Hepatocyte (in vitro differentiated cells): ENCODE measurements at regions not wholly inside any gene's neighbourhood (a gene's known extent, or its start where the extent isn't known, plus 50 kb on each side); places are given as distances from the start of the nearest gene placed in this dataset.

Source experiments
- DNase-seq: peaks from one replicate; pipeline ENCODE4 v3.0.0-alpha.2; 2016; ENCODE audit warnings: low spot score
- H2AFZ ChIP-seq: fragments of 200-600 bp; sonication (generic); 2 replicates; pipeline ENCODE4 v1.6.0; 2016; ENCODE audit warnings: antibody characterized with exemption, mild to moderate bottlenecking
- H3K27ac ChIP-seq: fragments of 200-600 bp; sonication (generic); 2 replicates; pipeline ENCODE4 v1.5.1; 2016; ENCODE audit warnings: mild to moderate bottlenecking
- H3K27me3 ChIP-seq: fragments of 200-600 bp; sonication (generic); 2 replicates; pipeline ENCODE4 v1.6.1; 2016
- H3K36me3 ChIP-seq: fragments of 200-600 bp; sonication (generic); replicated peaks from 2 replicates; pipeline ENCODE4 v1.5.1; 2016; ENCODE audit warnings: low read depth; ENCODE audit not compliant: insufficient read depth
- H3K4me1 ChIP-seq: fragments of 200-600 bp; sonication (generic); 2 replicates; pipeline ENCODE4 v1.5.1; 2016; ENCODE audit warnings: mild to moderate bottlenecking, moderate library complexity; ENCODE audit not compliant: insufficient read depth
- H3K4me2 ChIP-seq: fragments of 200-600 bp; sonication (generic); 2 replicates; pipeline ENCODE4 v1.6.0; 2016
- H3K4me3 ChIP-seq: fragments of 200-600 bp; sonication (generic); 2 replicates; pipeline ENCODE4 v1.5.1; 2016; ENCODE audit warnings: mild to moderate bottlenecking
- H3K79me2 ChIP-seq: fragments of 200-600 bp; sonication (generic); 2 replicates; pipeline ENCODE4 v1.6.0; 2017; ENCODE audit warnings: mild to moderate bottlenecking
- H3K9me2 ChIP-seq: fragments of 200-600 bp; sonication (generic); replicated peaks from 2 replicates; pipeline ENCODE4 v1.6.0; 2017; ENCODE audit warnings: mild to moderate bottlenecking; ENCODE audit not compliant: insufficient read depth
- H3K9me3 ChIP-seq: fragments of 200-600 bp; sonication (generic); 2 replicates; pipeline ENCODE4 v1.5.1; 2016; ENCODE audit warnings: low read depth, mild to moderate bottlenecking
- H4K20me1 ChIP-seq: fragments of 200-600 bp; sonication (generic); 2 replicates; pipeline ENCODE4 v1.6.0; 2016; ENCODE audit warnings: mild to moderate bottlenecking; ENCODE audit not compliant: insufficient read depth, poor library complexity, severe bottlenecking
- CTCF ChIP-seq: fragments of 200-600 bp; sonication (generic); IDR thresholded peaks from 2 replicates; pipeline ENCODE4 v1.5.1; 2016; ENCODE audit warnings: antibody characterized with exemption, mild to moderate bottlenecking; ENCODE audit not compliant: poor library complexity
- EZH2 ChIP-seq: fragments of 200-600 bp; sonication (generic); IDR thresholded peaks from 2 replicates; pipeline ENCODE4 v1.6.1; 2016; ENCODE audit warnings: antibody characterized with exemption, mild to moderate bottlenecking, borderline replicate concordance
- EZH2phosphoT487 ChIP-seq: fragments of 200-600 bp; sonication (generic); IDR thresholded peaks from one replicate; pipeline ENCODE4 v1.6.1; 2018; ENCODE audit warnings: antibody characterized with exemption, mild to moderate bottlenecking, low read depth, moderate library complexity; ENCODE audit not compliant: unreplicated experiment, severe bottlenecking
- WGBS: methylation state at CpG from one replicate; pipeline ENCODE4 v1.1.6; 2016; ENCODE audit warnings: low lambda C conversion rate; ENCODE audit errors: missing lambda C conversion rate; 5-methylcytosine and 5-hydroxymethylcytosine counted together

- H3K27ac ChIP-seq, result no peak overlapping the region
- H3K4me3 ChIP-seq, result no peak overlapping the region
- no peaks in the 10 kb centered on the region for H3K9me2 ChIP-seq
- H3K79me2 ChIP-seq, result no peaks in the 10 kb centered on the region
- DNase-seq, result no peak
- no peaks in the 10 kb centered on the region for H3K27me3 ChIP-seq
- peaks cover 30% of the 10 kb centered on the region for H3K4me1 ChIP-seq
- no peak overlapping the region for H3K4me2 ChIP-seq
- H4K20me1 ChIP-seq, result no peaks in the 10 kb centered on the region
- WGBS, result 61% methylated on average over 1 of the region's 1 CpG
- H2AFZ ChIP-seq, result no peak overlapping the region
- no peak for TF ChIP-seq EZH2
- no peak for TF ChIP-seq CTCF
- TF ChIP-seq EZH2phosphoT487, result no peak
- H3K36me3 ChIP-seq, result no peaks in the 10 kb centered on the region
- H3K9me3 ChIP-seq, result no peaks in the 10 kb centered on the region
Observed at GRCh38 chr3:178382449-178383061, 153.7 kb upstream of the KCNMB2 start.

- peaks cover 30% of the 10 kb centered on the region for H3K4me1 ChIP-seq
- no peaks in the 10 kb centered on the region for H3K9me3 ChIP-seq
- DNase-seq, result no peak
- peak; percentile 18 for TF ChIP-seq CTCF
- TF ChIP-seq EZH2phosphoT487, result no peak
- peak overlapping the region; percentile 26 for H3K4me2 ChIP-seq
- no peaks in the 10 kb centered on the region for H4K20me1 ChIP-seq
- H3K4me3 ChIP-seq, result no peak overlapping the region
- peak overlapping the region; percentile 35 for H3K27ac ChIP-seq
- H3K27me3 ChIP-seq, result no peaks in the 10 kb centered on the region
- no peaks in the 10 kb centered on the region for H3K79me2 ChIP-seq
- H3K36me3 ChIP-seq, result no peaks in the 10 kb centered on the region
- H2AFZ ChIP-seq, result peak overlapping the region; percentile 3
- 44% methylated on average over 8 of the region's 8 CpGs for WGBS
- no peaks in the 10 kb centered on the region for H3K9me2 ChIP-seq
Observed at GRCh38 chr3:178384321-178385230, 151.7 kb upstream of the KCNMB2 start.

- H3K4me2 ChIP-seq, result peak overlapping the region; percentile 26
Observed at GRCh38 chr3:178385280-178385952, 150.8 kb upstream of the KCNMB2 start.

More at GRCh38 chr3:178385280-178385952, 150.8 kb upstream of the KCNMB2 start:
- Histone ChIP-seq H3K27ac (peak overlapping the region; percentile 35), H3K9me3 (no peaks in the 10 kb centered on the region), H4K20me1 (no peaks in the 10 kb centered on the region), H3K4me1 (peaks cover 30% of the 10 kb centered on the region), H2AFZ (no peak overlapping the region), H3K9me2 (no peaks in the 10 kb centered on the region), H3K79me2 (no peaks in the 10 kb centered on the region), H3K27me3 (no peaks in the 10 kb centered on the region), H3K4me3 (no peak overlapping the region), H3K36me3 (no peaks in the 10 kb centered on the region)
- TF ChIP-seq CTCF, result peak; percentile 89
- TF ChIP-seq EZH2, result no peak
- TF ChIP-seq EZH2phosphoT487, result no peak
- DNase-seq, result peak; percentile 47
- WGBS, result 69% methylated on average over 5 of the region's 5 CpGs
